GM19397 (cell line): ENCODE measurements at regions not wholly inside any gene's neighbourhood (a gene's known extent, or its start where the extent isn't known, plus 50 kb on each side); places are given as distances from the start of the nearest gene placed in this dataset.
A peak's percentile ranks its signal among the peaks of the same experiment; 100 is the strongest.
"Not testable (repeated sequence)": the region's sequence is repeated elsewhere in the genome, so short reads cannot be mapped to it uniquely, and the experiment has no call there.

ENCODE experiments used
- ATAC-seq: cut with Tn5 transposase; IDR thresholded peaks from one replicate; pipeline ENCODE4 v1.9.1; 2021; ENCODE audit warnings: mild to moderate bottlenecking, moderate library complexity; ENCODE audit not compliant: unreplicated experiment

GRCh38 chr1:157272729-157273524 is 134.7 kb upstream of the ETV3 start:
- ATAC-seq, result no peak

- no peak for ATAC-seq
Measured at GRCh38 chr1:157272264-157272663, 134.1 kb upstream of the ETV3 start.

- no peak for ATAC-seq
Measured at GRCh38 chr1:157270705-157271274, 132.6 kb upstream of the ETV3 start.

GRCh38 chr1:157269656-157270375 is 131.6 kb upstream of the ETV3 start:
- peak; percentile 83 for ATAC-seq

- no peak for ATAC-seq
Measured at GRCh38 chr1:157262891-157263290, 124.7 kb upstream of the ETV3 start.

- no peak for ATAC-seq
Measured at GRCh38 chr1:157262422-157262821, 124.2 kb upstream of the ETV3 start.

- not testable (repeated sequence) for ATAC-seq
Measured at GRCh38 chr1:157255891-157256290, 117.7 kb upstream of the ETV3 start.

GRCh38 chr1:157254183-157254582 is 116.0 kb upstream of the ETV3 start:
- ATAC-seq, result not testable (repeated sequence)

GRCh38 chr1:157252473-157252872 is 114.3 kb upstream of the ETV3 start:
- no peak for ATAC-seq

- ATAC-seq, result no peak
Measured at GRCh38 chr1:157249739-157250138, 111.5 kb upstream of the ETV3 start.

- no peak for ATAC-seq
Measured at GRCh38 chr1:157249326-157249725, 111.1 kb upstream of the ETV3 start.

- ATAC-seq, result not testable (repeated sequence)
Measured at GRCh38 chr1:157247764-157248049, 109.5 kb upstream of the ETV3 start.

- ATAC-seq, result no peak
Measured at GRCh38 chr1:157247005-157247763, 109.0 kb upstream of the ETV3 start.

- ATAC-seq, result no peak
Measured at GRCh38 chr1:157245823-157246222, 107.6 kb upstream of the ETV3 start.

GRCh38 chr1:157241185-157241538 is 103.0 kb upstream of the ETV3 start:
- no peak for ATAC-seq

GRCh38 chr1:157240495-157241184 is 102.4 kb upstream of the ETV3 start:
- ATAC-seq, result no peak

GRCh38 chr1:157239936-157240335 is 101.7 kb upstream of the ETV3 start:
- no peak for ATAC-seq

- ATAC-seq, result no peak
Measured at GRCh38 chr1:157238585-157238984, 100.4 kb upstream of the ETV3 start.

- no peak for ATAC-seq
Measured at GRCh38 chr1:157237981-157238380, 99.8 kb upstream of the ETV3 start.

- no peak for ATAC-seq
Measured at GRCh38 chr1:157237522-157237921, 99.3 kb upstream of the ETV3 start.

GRCh38 chr1:157236072-157236471 is 97.9 kb upstream of the ETV3 start:
- ATAC-seq, result no peak
